ENCODE measurements at regions not wholly inside any gene's neighbourhood (a gene's known extent, or its start where the extent isn't known, plus 50 kb on each side); places are given as distances from the start of the nearest gene placed in this dataset.
"Not testable (repeated sequence)": the region's sequence is repeated elsewhere in the genome, so short reads cannot be mapped to it uniquely, and the experiment has no call there.

- DNase-seq (ENCODE audit: insufficient read length, low spot score) = no peak
- TF ChIP-seq POU2F2 (IDR thresholded peaks at IDR 0.05; ENCODE audit: low read depth, low read length) (no peak), POLR2A (IDR thresholded peaks at IDR 0.05; ENCODE audit: low read depth, low read length) (no peak), SPI1 (IDR thresholded peaks at IDR 0.05; ENCODE audit: low read depth, low read length) (no peak), PAX5 (IDR thresholded peaks at IDR 0.05; ENCODE audit: insufficient read depth, low read length, severe bottlenecking) (no peak), TAF1 (IDR thresholded peaks at IDR 0.05; ENCODE audit: low read depth, low read length) (no peak), POLR2AphosphoS5 (IDR thresholded peaks at IDR 0.05; ENCODE audit: low read depth, low read length) (no peak)
- no peak for FAIRE-seq
These were observed 67.7 kb upstream of the IRAK1BP1 start for GRCh38 chr6:78799682-78800081.

DNA sequence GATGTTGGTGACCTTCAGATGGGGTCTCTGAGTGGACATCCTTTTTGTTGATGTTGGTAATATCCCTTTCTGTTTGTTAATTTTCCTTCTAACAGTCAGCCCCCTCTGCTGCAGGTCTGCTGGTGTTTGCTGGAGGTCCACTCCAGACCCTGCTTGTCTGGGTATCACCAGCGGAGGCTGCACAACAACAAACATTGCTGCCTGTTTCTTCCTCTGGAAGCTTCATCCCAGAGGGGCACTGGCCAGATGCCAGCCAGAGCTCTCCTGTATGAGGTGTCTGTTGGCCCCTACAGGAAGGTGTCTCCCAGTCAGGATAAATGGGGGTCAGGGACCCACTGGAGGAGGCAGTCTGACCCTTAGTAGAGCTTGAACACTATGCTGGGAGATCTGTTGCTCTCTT is 60.6 kb upstream of the IRAK1BP1 start:
- not testable (repeated sequence) for FAIRE-seq

DNA sequence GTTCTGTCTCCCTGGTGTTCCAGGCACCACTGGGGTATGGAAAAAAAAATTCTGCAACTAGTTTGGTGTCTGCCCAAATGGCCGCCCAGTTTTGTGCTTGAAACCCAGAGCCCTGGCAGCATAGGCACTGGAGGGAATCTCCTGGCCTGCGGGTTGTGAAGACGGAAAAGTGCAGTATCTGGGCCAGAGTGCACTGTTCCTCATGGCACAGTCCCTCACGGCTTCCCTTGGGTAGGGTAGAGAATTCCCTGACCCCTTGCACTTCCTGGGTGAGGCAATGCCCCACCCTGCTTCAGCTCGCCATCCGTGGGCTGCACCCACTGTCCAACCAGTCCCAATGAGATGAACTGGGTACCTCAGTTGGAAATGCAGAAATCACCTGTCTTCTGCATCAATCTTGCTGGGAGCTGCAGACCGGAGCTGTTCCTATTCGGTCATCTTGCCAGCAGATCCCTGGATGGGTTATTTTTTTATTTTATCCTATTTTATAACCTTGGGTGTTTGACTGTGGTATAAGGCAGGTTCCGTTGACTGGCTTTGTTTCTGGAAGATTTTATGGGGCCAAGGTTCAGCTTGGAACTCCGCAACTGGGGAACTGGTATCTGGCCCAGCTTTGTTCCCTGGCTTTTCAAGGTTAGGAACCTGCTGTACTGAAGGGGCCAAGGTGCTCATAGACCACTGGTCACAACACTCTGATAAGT is 59.5 kb upstream of the IRAK1BP1 start:
- not testable (repeated sequence) for FAIRE-seq; DNase-seq (ENCODE audit: insufficient read length, low spot score)

More for the DNA sequence above, 60.6 kb upstream of the IRAK1BP1 start:
- not testable (repeated sequence) for DNase-seq (ENCODE audit: insufficient read length, low spot score)

DNA sequence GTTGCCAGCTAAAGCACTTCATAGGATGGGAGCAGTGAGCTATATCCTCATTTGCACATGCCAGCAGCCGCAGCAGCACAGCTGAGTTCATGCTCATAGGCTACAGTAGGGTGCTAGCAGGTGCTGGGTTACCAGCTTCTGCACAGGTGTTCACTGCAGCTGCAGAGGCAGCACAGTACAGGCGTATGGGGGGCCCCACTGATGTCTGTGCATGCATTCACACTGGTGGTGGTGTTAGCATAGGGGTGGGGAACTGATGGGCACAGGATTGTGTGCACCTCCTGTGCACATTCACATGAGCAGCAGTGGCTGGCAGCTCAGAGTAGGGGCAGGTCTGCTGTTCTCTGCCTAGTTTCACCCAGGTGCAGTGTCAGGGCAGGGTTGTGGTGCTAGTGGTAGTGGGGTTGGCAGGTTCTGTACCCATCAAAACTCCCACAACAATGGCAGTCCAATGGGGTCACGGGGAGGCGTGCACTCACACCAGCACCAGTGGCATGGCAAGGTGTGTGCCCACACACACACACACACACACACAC is 58.9 kb upstream of the IRAK1BP1 start:
- DNase-seq (ENCODE audit: insufficient read length, low spot score) = no peak
- TF ChIP-seq POLR2AphosphoS5 (IDR thresholded peaks at IDR 0.05; ENCODE audit: low read depth, low read length) (no peak), POLR2A (IDR thresholded peaks at IDR 0.05; ENCODE audit: low read depth, low read length) (no peak), POU2F2 (IDR thresholded peaks at IDR 0.05; ENCODE audit: low read depth, low read length) (no peak), PAX5 (IDR thresholded peaks at IDR 0.05; ENCODE audit: insufficient read depth, low read length, severe bottlenecking) (no peak), SPI1 (IDR thresholded peaks at IDR 0.05; ENCODE audit: low read depth, low read length) (no peak), TAF1 (IDR thresholded peaks at IDR 0.05; ENCODE audit: low read depth, low read length) (no peak)
- no peak for FAIRE-seq

DNA sequence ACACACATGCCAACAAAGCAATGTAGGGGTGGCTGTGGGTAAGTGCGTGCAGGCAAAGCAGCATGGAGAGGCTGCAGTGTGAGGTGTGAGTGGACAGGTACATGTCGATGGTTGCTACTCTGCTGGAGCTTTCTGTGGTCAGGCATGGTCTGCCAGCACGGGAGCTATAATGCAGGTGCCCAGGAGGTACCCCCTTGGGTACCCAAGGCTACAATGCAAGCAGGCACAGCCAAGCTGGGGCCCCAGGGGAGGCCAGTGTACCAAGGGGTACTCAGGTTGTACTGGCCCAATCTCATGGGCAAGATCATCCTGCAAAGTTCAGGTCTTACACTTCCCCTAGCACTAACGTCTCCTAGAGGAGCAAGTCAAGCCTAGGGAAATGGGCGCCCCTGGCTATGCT is 58.4 kb upstream of the IRAK1BP1 start:
- DNase-seq (ENCODE audit: insufficient read length, low spot score) (no peak), FAIRE-seq (no peak)
- no peak for TF ChIP-seq POLR2AphosphoS5 (IDR thresholded peaks at IDR 0.05; ENCODE audit: low read depth, low read length)
- TF ChIP-seq TAF1 (IDR thresholded peaks at IDR 0.05; ENCODE audit: low read depth, low read length) = no peak
- TF ChIP-seq POU2F2 (IDR thresholded peaks at IDR 0.05; ENCODE audit: low read depth, low read length) = no peak
- TF ChIP-seq POLR2A (IDR thresholded peaks at IDR 0.05; ENCODE audit: low read depth, low read length) = no peak
- TF ChIP-seq SPI1 (IDR thresholded peaks at IDR 0.05; ENCODE audit: low read depth, low read length) = no peak
- no peak for TF ChIP-seq PAX5 (IDR thresholded peaks at IDR 0.05; ENCODE audit: insufficient read depth, low read length, severe bottlenecking)

- no peak for DNase-seq (ENCODE audit: insufficient read length, low spot score)
- TF ChIP-seq POLR2AphosphoS5 (IDR thresholded peaks at IDR 0.05; ENCODE audit: low read depth, low read length) = no peak
- no peak for TF ChIP-seq SPI1 (IDR thresholded peaks at IDR 0.05; ENCODE audit: low read depth, low read length)
- TF ChIP-seq POU2F2 (IDR thresholded peaks at IDR 0.05; ENCODE audit: low read depth, low read length) = no peak
- TF ChIP-seq POLR2A (IDR thresholded peaks at IDR 0.05; ENCODE audit: low read depth, low read length) = no peak
- no peak for TF ChIP-seq PAX5 (IDR thresholded peaks at IDR 0.05; ENCODE audit: insufficient read depth, low read length, severe bottlenecking)
- TF ChIP-seq TAF1 (IDR thresholded peaks at IDR 0.05; ENCODE audit: low read depth, low read length) = no peak
- no peak for FAIRE-seq
These were observed 57.2 kb upstream of the IRAK1BP1 start for GRCh38 chr6:78810146-78810545.

DNA sequence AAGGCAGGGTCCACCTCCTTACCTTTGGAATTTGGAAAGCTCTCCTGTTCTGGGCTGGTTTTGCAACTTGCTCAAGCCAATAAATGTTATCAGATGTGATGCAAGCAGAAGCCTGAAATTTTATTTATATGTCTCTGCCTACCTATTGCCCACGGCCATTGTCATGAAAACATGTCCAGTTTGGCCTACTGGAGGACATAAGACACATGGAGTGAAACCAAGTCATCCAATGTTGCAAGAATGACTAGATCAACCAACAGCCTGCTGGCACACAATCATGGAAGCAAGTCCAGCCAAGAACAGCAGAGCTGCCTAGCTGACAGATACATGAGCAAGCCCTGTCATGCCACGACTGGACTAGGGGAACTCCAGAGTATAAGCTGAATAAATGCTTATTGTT is 56.7 kb upstream of the IRAK1BP1 start:
- DNase-seq (ENCODE audit: insufficient read length, low spot score) (no peak), FAIRE-seq (no peak)
- TF ChIP-seq PAX5 (IDR thresholded peaks at IDR 0.05; ENCODE audit: insufficient read depth, low read length, severe bottlenecking) = no peak
- no peak for TF ChIP-seq TAF1 (IDR thresholded peaks at IDR 0.05; ENCODE audit: low read depth, low read length)
- no peak for TF ChIP-seq POU2F2 (IDR thresholded peaks at IDR 0.05; ENCODE audit: low read depth, low read length)
- TF ChIP-seq POLR2AphosphoS5 (IDR thresholded peaks at IDR 0.05; ENCODE audit: low read depth, low read length) = no peak
- no peak for TF ChIP-seq SPI1 (IDR thresholded peaks at IDR 0.05; ENCODE audit: low read depth, low read length)
- no peak for TF ChIP-seq POLR2A (IDR thresholded peaks at IDR 0.05; ENCODE audit: low read depth, low read length)
